Pancreas (tissue), 10 donors: ENCODE measurements at regions not wholly inside any gene's neighbourhood (a gene's known extent, or its start where the extent isn't known, plus 50 kb on each side); places are given as distances from the start of the nearest gene placed in this dataset.

Source experiments
- ATAC-seq, 4 donors: fragments of 200-7000 bp; cut with Tn5 transposase; one replicate each; pipeline versions ENCODE4 v1.8.0 to v1.9.1; 2020; ENCODE audit warnings: mild to moderate bottlenecking in 4 of 4, moderate library complexity in 4 of 4
- DNase-seq, 6 donors: peaks; one replicate each; pipeline ENCODE4 v3.0.0-alpha.2; 2020
- FAIRE-seq: peaks from 2 replicates; lab custom pipeline; 2012; peaks lifted over from hg19 to GRCh38; lab: Jason Lieb, UNC
- H3K27ac ChIP-seq, 4 donors: fragments of 200-600 bp; sonication (generic); 1 replicate in 3 of 4; 2 replicates in 1 of 4; pipeline versions ENCODE4 v1.5.0 to v1.8.0; 2020
- H3K27me3 ChIP-seq, 4 donors: fragments of 200-600 bp; one replicate each; pipeline ENCODE4 v1.8.0; 2021
- H3K36me3 ChIP-seq, 3 donors: fragments of 200-600 bp; sonication (generic) in 1 of 3; one replicate each; pipeline versions ENCODE4 v1.5.0 to v1.8.0; 2020 to 2021
- H3K4me1 ChIP-seq, 3 donors: fragments of 200-600 bp; one replicate each; pipeline ENCODE4 v1.8.0; 2021
- H3K4me3 ChIP-seq, 4 donors: fragments of 200-600 bp; sonication (generic) in 2 of 4; one replicate each; pipeline versions ENCODE4 v1.5.0 to v1.8.0; 2020 to 2021
- H3K9me3 ChIP-seq, 4 donors: fragments of 200-600 bp; one replicate each; pipeline ENCODE4 v1.8.0; 2021
- CTCF ChIP-seq, 4 donors: fragments of 200-600 bp; sonication (generic) in 3 of 4; IDR thresholded peaks; one replicate each; pipeline versions ENCODE4 v1.5.0 to v1.8.0; 2021; ENCODE audit warnings: antibody characterized with exemption in 4 of 4
- WGBS, 2 donors: extraction: QIAGEN DNeasy Blood & Tissue Kit; methylation state at CpG; one replicate each; pipeline ENCODE4 v1.1.7; 2013; 5-methylcytosine and 5-hydroxymethylcytosine counted together
- intact Hi-C, 3 donors: fragments of 100-400 bp; cut with DNase I; formaldehyde crosslinking; loops; one replicate each; pipeline versions ENCODE4 v1.11.1 to v1.14.2; 2022
- donor health status: healthy with polysubstance abuse.
- donor health status: DM: no; HTN: no; CAD: no; lungs with moderate emphysema.
- donor health status: DM: no; HTN: no; CAD: no.
- donor health status: control.
- donor health status: control.
- donor health status: Bipolar disorder and iron deficiency.
- donor health status: DM: yes; HTN: yes; CAD: no.
- donor health status: DM: no; HTN: no; CAD: no.
- donor health status: DM: no; HTN: no; CAD: no.
- donor health status: DM: yes; HTN: yes; CAD: no.

GRCh38 chr2:105643405-105644173, 101.1 kb upstream of the NCK2 start:
- H3K27ac ChIP-seq: peak overlapping the region in 1 of 4 donors; percentile 41

GRCh38 chr2:105641389-105641811, 103.3 kb upstream of the NCK2 start:
- ATAC-seq (peak; percentile 55 to 87 (median 72)), FAIRE-seq (no peak), DNase-seq (peak in 3 of 6 donors; percentile 33 to 63 (median 59))
- H3K4me3 ChIP-seq: no peak overlapping the region
- H3K27ac ChIP-seq: peak overlapping the region in 1 of 4 donors; percentile 8
- H3K4me1 ChIP-seq: peaks cover 5 to 16% (median 14%) of the 10 kb centered on the region in 3 donors
- WGBS, 2 donors: 57 to 58% methylated on average over 12 of the region's 12 CpGs
- TF ChIP-seq CTCF (IDR thresholded peaks at IDR 0.05): no peak
- no peaks in the 10 kb centered on the region for H3K9me3 ChIP-seq
- no peaks in the 10 kb centered on the region for H3K36me3 ChIP-seq
- no peaks in the 10 kb centered on the region for H3K27me3 ChIP-seq
- intact Hi-C loops: no loop called here

More at GRCh38 chr2:105643405-105644173, 101.1 kb upstream of the NCK2 start:
- H3K9me3 ChIP-seq: no peaks in the 10 kb centered on the region
- DNase-seq (no peak), ATAC-seq (peak in 1 of 4 donors; percentile 5), FAIRE-seq (no peak)
- no peak overlapping the region for H3K4me3 ChIP-seq
- no peaks in the 10 kb centered on the region for H3K36me3 ChIP-seq
- 20 to 23% methylated on average over 15 of the region's 15 CpGs for WGBS, 2 donors
- peaks cover 5 to 21% (median 16%) of the 10 kb centered on the region in 3 donors for H3K4me1 ChIP-seq
- no peak for TF ChIP-seq CTCF (IDR thresholded peaks at IDR 0.05)
- H3K27me3 ChIP-seq: no peaks in the 10 kb centered on the region
- intact Hi-C loops: no loop called here

- H3K27me3 ChIP-seq: no peaks in the 10 kb centered on the region
- no peaks in the 10 kb centered on the region for H3K36me3 ChIP-seq
- H3K4me3 ChIP-seq: no peak overlapping the region
- no peak for TF ChIP-seq CTCF (IDR thresholded peaks at IDR 0.05)
- no peak for DNase-seq
- WGBS, 2 donors: 75 to 91% methylated on average over 4 of the region's 4 CpGs
- intact Hi-C loops: no loop called here
- H3K9me3 ChIP-seq: no peaks in the 10 kb centered on the region
- H3K27ac ChIP-seq: no peak overlapping the region
- peaks cover 5 to 16% (median 12%) of the 10 kb centered on the region in 3 donors for H3K4me1 ChIP-seq
- FAIRE-seq: no peak
- ATAC-seq: no peak
Measured at GRCh38 chr2:105640246-105640645, 104.5 kb upstream of the NCK2 start.

DNA sequence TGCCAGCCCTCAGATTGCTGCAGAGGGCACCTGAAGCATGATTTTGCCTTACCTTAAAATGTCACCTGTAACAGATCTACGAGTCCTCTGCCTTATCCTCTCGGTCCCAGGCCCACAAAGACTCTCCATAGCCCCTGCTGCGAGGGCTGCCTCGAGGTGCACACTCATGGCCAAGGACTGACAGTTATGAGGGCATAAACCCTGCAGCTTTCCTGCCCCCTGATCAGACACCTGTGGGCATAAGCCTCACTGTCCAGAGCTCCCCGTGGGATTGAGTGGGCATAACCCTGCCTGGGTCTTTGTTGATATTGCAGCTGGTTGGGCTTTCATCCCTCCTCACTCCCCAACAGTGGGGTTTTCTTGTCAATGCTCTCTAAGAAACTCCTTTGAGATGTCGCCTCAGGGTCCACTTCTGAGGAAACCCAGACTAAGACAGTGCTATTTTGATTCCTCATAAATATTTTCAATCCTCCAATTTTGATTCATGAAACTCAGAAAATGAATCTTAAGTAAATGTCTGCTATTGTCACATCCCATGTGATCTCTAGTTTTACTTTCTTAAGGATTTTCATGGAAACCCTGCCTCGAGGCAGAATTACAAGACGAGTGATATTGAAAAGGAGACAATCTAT, 108.5 kb upstream of the NCK2 start:
- ATAC-seq (no peak), DNase-seq (no peak), FAIRE-seq (no peak)
- 64 to 76% methylated on average over 8 of the region's 8 CpGs for WGBS, 2 donors
- Histone ChIP-seq H3K4me3 (no peak overlapping the region), H3K9me3 (no peaks in the 10 kb centered on the region), H3K36me3 (no peaks in the 10 kb centered on the region), H3K4me1 (no peaks in the 10 kb centered on the region), H3K27ac (no peak overlapping the region), H3K27me3 (no peaks in the 10 kb centered on the region)
- TF ChIP-seq CTCF (IDR thresholded peaks at IDR 0.05): no peak
- intact Hi-C loops: no loop called here

- no peak for ATAC-seq
- Histone ChIP-seq H3K4me1 (no peaks in the 10 kb centered on the region), H3K4me3 (no peak overlapping the region), H3K36me3 (no peaks in the 10 kb centered on the region), H3K9me3 (no peaks in the 10 kb centered on the region), H3K27ac (no peak overlapping the region), H3K27me3 (no peaks in the 10 kb centered on the region)
- FAIRE-seq: no peak
- DNase-seq: no peak
- no peak for TF ChIP-seq CTCF (IDR thresholded peaks at IDR 0.05)
- intact Hi-C loops: no loop called here
- WGBS, 2 donors: 77 to 79% methylated on average over 7 of the region's 7 CpGs
Measured at GRCh38 chr2:105635564-105635963, 109.1 kb upstream of the NCK2 start.
